ENCODE measurements at regions not wholly inside any gene's neighbourhood (a gene's known extent, or its start where the extent isn't known, plus 50 kb on each side); places are given as distances from the start of the nearest gene placed in this dataset.

GRCh38 chr2:128401680-128402079 is 83.0 kb upstream of the HS6ST1 start:
- no peak for DNase-seq (ENCODE audit: low spot score)

DNA sequence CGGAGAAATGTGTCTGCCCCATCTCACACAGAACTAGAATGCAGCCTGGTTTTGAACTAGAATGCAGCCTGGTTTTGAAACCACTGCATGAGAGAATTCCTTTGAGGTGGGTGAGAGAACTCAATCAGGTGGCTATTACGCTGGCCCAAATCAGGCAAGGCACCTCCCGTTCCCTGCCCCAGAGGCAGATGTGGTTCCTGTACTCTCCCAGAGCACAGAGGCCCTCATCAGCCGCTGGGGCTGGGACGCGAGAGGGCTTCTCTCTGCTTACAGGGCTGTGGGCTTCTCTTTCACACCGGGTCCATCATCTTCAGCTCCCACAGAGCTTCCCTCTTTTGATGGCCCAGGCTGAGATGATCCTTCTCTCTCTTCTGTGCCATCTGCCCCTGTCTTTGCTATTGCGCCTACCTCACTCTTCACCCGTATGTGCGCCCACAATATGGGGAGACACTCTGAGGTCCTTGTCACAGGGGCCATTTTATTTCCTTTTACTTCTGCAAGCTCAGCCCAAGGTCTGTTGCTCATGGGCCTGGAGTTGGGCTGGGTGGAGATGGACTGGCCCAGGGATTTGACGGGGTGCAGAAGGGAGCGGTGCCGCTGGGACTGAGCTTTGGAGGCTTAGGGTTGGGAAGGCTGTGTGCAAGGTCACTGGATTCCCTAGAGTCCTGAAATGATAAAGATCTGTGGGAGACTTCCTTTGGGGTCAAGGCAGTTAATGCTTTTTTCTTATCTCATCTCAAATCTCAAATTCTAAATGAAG is 84.4 kb upstream of the HS6ST1 start:
- DNase-seq (ENCODE audit: low spot score) = no peak

DNA sequence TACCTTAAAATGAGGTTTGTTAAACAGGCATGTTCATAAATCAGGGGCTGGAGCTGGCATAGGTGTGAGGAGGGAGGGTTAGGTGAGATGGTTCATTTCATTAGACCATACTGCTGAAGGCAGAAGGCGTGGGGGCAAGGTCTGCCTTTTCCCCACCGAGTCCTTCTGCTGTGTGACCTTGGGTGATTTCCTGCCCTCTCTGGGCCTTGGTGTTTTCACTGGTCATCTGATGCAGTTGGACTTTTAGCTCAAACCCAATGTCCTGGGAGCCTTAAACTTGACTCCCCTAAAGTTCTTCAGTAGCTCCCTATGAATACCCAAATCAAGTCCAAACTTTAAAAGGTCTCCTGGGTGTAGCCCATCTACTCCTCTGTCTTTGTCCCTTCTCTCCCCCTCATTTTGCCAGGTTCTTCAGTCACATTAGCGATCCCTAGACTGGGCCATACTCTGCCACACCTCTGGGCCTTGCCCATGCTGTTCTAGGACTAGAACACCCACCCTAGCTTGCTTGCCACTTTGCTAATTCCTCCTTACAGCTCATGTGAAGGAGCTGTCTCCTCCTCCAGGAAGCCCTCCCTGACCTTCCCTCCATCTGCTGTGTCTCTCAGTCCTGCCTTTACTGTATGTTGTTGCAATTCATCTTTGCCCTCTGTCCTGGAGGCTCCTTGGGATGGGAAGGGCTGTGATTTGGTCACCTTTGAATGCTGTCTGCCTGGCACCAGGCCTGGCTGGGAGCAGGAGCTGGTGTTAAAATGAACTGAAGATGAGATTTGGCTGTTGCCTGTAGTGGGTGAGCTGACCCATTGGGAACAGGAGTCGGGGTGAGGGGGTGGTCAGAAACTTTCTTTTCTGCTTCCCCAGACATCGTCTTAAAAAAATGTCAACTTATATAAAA is 85.4 kb upstream of the HS6ST1 start:
- DNase-seq (ENCODE audit: low spot score) = no peak

DNA sequence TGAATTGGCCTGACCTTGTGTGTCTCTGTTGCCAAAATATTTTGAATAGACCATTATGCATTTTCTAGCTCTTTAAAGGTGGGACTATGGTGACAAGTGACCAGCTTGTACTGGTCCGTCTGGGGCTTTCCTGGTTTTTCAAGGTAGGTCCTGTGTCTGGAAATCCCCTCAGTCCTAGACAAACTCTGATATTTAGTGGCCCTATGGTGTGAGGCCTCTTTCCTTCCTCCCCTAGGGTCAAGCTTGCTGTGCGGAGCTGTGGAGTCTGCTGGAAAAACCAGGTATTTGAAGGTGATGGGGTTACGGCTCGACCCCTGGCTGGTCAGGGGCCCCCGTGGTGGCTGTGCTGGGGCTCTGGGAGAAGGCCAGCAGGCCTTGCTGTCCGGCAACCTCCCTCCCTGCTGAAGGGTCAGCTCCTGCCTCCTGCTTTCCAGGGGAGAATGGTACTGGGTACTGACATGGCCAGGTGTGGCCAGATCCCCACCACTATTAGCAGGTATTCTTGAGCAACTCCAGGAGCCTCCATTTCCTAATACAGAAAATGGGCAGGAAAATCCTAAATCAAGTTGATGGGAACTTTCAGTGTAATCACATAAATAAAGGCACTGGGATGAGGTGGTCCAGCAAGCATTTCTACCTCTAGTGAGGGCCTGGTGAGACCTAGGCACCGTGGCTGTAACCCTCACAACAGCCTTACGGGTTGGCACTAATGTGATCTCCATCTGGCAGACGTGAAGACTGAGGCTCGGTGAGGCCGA is 86.2 kb upstream of the HS6ST1 start:
- DNase-seq (ENCODE audit: low spot score) = no peak

DNA sequence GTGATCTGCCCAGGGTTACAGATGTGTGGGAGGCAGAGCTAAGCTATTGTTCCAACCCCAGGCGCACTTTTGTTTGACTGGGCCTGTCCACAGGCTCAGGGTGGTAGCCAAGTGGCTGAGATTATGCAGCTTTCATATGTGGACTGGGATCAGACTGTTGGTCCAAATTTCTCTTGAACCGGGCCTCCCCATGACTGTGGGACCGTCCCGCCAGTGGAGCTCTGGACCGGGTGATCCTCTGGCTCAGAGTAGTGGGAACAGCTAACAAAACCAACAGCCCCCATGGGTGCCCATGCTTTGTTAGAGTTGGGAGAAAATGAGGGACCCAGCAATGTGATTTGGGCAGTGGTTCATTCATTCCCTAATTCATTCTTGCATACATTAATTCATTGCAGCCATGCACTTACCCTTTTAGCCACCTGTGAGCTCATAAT is 86.8 kb upstream of the HS6ST1 start:
- no peak for DNase-seq (ENCODE audit: low spot score)

GRCh38 chr2:128405981-128406613 is 87.4 kb upstream of the HS6ST1 start:
- no peak for DNase-seq (ENCODE audit: low spot score)

DNA sequence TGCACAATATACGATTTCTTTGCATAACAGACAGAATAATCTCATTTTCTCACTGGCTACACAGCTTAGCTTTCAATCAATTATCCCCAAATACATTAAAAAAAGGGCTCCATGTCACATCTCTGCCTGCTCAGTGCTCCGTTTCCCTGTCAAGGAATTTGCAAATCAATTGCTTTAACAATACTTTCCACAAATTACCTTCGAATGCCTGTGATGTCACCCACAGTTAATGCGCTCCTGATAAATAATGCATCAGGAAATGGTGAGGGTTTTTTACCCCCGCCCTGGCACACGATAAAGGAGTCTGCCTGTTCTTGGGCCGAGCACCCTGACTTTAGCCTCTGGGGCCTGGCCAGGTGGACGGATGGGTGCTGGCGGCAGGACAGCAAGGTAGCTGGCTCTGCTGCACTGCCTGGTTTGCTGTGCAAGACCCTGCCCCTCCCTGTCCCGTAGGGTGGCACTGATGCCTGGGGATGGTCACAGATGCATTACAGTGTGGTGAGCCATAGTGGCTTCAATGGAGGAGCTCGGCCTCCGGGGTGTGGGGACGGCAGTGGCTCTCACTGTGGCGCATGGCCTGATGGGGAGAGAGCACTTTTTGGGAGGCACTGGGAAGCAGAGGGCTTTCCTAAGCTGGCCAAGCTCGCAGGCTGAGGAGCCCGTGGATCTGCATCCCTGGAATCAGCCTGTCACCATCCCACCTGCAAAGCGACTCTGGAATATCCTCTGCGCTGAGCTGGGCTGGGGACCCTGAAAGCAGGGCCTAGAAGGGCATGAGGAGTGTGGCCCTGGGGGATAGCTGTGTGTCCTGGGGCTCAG is 88.3 kb upstream of the HS6ST1 start:
- DNase-seq (ENCODE audit: low spot score) = no peak

DNA sequence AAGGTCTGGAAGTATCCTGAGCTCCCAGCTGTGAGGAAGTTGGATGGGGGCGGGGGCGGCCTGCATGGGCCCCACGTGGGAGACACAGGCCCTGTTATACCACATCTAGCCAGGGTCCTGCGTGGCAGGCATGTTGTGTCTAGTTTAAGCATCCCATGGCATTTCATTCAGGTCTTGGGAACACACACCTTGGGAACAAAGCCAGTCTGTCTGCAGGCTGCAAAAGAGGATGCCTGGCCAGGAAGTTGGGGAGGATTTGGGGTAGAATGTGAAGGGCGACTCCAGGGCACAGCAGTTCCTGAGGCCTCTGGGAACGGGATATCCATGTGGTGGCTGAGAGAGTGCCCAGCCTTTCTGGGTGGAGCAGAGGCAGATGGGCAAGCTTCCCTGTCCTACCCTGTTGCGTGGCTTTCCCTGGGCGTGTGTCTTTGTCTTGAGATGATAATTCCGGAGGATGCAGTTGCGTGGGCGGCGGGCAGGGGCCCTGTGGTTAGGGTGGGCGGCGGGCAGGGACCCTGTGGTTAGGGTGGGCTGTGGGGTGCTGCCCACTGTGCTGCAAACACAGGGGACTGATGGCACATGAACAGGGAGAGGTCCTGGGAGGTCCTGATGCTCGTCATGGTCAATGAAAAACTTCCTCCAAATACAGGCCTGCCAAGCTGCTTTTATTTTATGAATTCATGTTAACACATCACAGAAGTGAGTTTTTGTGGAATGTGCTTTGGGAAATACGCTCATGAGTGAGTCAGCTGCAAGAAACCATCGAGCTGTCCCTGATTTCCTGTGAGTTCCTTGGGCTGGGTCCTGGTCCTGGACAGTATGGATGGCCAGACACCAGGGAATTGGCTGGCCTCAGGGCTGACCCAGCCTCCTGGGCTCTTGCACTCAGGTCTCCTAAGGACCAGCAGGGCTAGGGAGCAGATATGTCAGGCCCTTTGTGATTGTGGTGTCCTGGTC is 90.0 kb upstream of the HS6ST1 start:
- DNase-seq (ENCODE audit: low spot score) = no peak

DNA sequence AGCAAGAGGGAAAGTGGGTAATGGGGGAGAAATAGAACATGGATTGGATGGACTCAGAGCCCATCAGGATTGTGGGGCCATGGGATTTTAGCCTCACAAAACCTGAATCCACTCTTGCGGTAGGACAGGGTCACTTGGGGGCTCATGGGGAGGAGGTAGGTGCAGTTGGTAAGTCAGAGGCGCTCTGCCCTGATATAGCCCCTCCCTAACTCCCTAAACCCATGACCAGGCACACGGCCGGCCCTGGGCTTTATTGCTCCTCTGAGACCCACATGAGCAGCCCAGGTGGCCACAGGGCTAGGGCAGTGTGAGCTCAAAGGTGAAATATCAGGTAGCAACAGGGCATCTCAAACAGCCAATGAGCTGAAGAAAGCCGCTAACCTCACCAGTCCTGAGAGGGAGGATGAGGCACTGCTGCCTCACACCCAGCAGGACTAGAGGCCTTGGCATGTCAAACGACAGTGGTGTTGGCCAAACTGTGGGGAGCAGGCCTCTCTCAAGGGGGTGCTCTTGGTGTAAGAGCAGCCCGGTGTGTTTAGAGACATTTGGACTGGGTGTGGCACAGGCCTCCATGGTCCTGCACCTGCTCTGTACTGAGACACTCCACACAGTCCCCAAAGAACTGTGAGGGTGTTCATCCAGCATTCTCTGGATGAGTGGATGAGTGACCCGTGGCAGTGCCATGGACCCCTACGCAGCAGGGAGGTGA is 90.8 kb upstream of the HS6ST1 start:
- no peak for DNase-seq (ENCODE audit: low spot score)

DNA sequence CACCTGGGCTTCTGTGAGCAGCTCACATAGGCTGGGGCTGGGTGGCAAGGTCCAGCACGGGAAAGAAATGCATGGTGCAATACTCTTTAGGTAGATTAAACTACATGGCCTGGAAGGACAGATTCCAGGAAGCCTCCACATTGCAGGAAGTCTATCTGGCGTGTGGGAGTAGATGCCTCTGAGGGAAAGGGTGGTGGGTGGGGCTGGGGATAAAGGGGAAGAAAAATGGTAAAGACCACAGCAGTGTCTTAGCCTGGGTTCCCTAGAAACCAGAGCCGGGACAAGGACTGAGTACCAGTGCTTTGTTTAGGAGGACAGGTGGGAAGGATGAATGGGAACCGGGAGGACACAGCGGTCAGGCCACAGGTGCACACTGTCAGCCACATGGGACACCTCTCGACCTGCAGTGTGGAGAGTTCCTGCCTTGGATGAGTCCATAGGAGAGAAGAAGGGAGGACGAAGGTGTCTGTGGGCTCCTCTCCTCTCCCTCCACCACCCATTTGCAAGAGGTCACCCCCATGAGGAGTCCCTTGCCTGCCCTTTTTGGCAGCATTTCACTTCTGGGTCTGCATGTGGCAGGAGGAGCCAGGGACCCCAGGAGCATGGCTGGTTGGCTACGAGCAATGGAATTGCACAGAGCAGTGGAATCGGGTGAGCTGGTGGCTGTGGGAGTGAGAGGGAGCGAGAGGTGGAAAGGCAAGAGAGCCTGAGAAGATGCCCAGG is 91.5 kb upstream of the HS6ST1 start:
- DNase-seq (ENCODE audit: low spot score) = no peak

- peak; percentile 9 for DNase-seq (ENCODE audit: low spot score)
Measured at GRCh38 chr2:128410758-128411215, 92.1 kb upstream of the HS6ST1 start.

DNA sequence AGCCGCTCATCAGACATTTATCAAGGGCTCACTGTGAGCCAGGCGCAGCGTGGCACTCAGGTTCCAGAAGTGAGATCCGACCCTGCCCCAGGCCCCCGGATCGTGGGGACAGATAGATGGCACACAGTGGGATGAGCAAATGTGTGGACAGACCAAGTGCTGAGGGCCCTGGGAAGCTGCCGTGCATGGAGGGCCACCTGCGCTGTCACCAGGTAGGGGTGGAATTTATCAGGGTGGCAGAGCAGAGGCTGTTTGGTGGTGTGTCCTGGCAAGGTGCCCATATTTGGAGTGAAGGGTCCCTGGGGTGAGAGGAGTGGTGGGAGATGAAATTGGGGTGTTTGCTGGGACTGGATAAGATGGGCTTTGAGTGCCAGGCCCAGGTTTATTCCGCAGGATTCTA is 92.8 kb upstream of the HS6ST1 start:
- peak; percentile 9 for DNase-seq (ENCODE audit: low spot score)

DNA sequence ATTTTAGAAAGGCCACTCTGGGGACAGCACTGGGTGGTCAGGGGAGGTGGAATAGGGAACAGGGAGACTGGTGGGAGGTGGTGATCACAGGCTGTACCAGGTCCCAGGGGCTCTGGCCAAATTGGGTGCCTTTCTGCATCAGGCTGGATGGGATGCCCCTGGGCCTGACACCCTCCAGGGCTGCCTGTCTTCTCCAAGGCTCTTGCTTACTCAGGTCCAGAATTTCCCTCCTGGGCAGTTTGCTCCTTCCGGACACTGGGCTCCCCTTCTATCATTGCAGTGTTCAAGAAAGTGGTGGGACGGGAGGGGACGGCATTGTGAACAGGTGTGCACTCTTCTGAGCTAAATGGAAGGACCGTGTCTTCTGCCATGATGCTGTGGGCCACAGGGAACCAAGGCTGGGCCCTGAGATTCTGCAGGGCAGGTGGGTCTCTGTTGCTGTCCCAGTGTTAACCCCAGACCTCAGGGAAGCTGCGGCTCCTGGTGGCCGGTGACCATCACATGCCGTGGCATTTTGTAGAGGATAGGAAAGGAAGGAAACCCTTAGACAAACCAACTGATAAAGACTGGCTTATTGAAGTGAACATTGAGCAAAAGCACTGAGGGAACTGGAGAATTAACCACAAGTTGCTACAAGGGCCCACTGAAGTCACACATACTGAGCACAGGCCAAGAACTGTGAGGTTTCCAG is 93.7 kb upstream of the HS6ST1 start:
- peak; percentile 2 for DNase-seq (ENCODE audit: low spot score)

DNA sequence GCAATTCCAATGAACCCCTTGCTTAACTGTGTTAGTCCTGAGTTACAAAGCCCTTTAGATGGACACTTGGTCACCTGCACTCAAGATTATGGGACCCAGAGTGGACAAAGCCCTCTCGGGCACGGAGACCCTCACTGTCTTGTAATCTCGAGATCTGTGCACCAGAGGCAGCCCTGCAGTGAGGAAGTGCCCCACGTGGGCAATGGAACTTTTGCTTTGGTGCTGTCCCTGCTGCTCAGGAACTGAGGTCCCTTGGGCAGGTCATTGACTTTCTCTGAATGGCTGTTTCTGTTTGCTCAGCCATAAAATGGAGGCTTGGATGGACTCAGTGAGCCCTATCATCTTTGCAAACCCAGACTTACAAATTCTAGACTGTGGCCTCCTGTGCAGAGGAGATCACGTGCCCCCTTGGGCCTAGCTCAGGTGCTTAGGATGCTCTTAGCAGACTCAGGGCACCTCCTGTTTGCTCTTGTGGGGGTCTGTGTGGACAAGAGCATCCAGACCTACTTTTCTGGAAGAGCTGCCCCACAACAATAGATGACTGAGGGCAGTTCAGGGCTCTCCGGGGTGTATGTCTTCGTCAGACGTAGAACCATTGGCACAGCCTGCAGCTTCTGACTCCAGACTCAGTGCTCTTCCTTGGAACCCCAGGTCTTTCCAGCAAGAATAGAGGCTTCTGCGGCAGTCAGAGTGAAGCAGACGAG is 94.5 kb upstream of the HS6ST1 start:
- DNase-seq (ENCODE audit: low spot score) = peak; percentile 6

DNA sequence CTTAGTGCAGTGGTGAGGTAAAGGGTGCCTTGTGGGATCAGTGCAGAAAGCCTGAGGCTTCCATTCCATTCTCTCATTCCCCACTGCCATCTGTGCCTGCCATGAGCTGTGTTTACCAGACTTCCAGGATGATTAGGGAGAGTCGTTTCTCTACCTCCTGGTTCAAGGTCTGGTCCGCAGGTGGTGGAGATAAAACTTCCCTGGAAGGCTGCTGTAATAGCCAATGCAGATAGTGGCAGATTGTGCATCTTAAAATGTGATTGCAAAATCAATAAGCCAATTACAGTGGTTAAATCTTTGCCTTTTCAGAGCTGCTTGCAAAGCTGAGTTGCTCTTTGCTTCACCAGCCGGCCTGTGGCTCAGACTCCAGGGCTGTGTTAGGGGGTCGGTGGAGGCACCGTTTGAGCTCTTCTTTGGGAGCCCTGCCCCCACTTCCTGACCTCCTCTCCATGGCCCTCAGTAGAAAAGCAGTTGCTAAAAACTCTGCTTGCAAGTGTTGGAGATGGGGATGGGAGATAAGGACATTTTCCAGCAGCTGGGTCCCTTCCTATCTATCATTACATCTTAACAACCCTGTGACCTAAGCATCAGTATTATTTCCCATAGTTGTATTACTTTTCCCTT is 95.2 kb upstream of the HS6ST1 start:
- peak; percentile 8 for DNase-seq (ENCODE audit: low spot score)

GRCh38 chr2:128414351-128414750 is 95.7 kb upstream of the HS6ST1 start:
- DNase-seq (ENCODE audit: low spot score) = peak; percentile 1
